K562 (cell line): ENCODE measurements at regions not wholly inside any gene's neighbourhood (a gene's known extent, or its start where the extent isn't known, plus 50 kb on each side); places are given as distances from the start of the nearest gene placed in this dataset.

Source experiments
- ATAC-seq: fragments of 200-7000 bp; cut with Tn5 transposase; 3 replicates; pipeline ENCODE4 v1.9.1; 2020; ENCODE audit warnings: moderate library complexity
- BruUV-seq: library from RNA; stranded (reverse); fragments of 400-500 nt; replicated peaks from 2 replicates; lab custom pipeline; 2021; lab: Mats Ljungman, UMichigan
- CTCF ChIA-PET: fragments of 300-600 bp; formaldehyde crosslinking; extraction: SDS; loops from one replicate; lab custom pipeline; 2021; ENCODE audit warnings: low intra/inter-chr PET ratio; lab: Yijun Ruan, JAX
- POLR2A ChIA-PET: fragments of 300-600, 350-650 bp; sonication (Branson Sonifier 250); formaldehyde crosslinking; extraction: SDS; loops from one replicate; lab custom pipeline; 2021; ENCODE audit warnings: antibody characterized with exemption, inconsistent platforms; lab: Yijun Ruan, JAX
- DNase-seq, 4 experiments: peaks; one replicate each; pipeline versions ENCODE4 v3.0.0 to v3.0.0-alpha.2; 2011 to 2018; ENCODE audit warnings: low spot score in 3 of 4, mixed read lengths in 3 of 4; ENCODE audit errors: extremely low read depth in 1 of 4
- FAIRE-seq: peaks from 2 replicates; lab custom pipeline; 2011; peaks lifted over from hg19 to GRCh38; lab: Jason Lieb, UNC
- H2AFZ ChIP-seq: 2 replicates; pipeline ENCODE4 v1.6.0; 2011; ENCODE audit warnings: low read depth, low read length, control low read depth, inconsistent platforms
- H3K27ac ChIP-seq: fragments of 200-600 bp; 3 replicates; pipeline ENCODE4 v1.8.0; 2011; ENCODE audit warnings: low read depth, mild to moderate bottlenecking, control low read depth, inconsistent platforms, low read length, moderate library complexity, mixed read lengths; ENCODE audit errors: extremely low read depth
- H3K27me3 ChIP-seq, 2 experiments: fragments of 300-600 bp in 1 of 2; 2 replicates in 1 of 2; 3 replicates in 1 of 2; pipeline versions ENCODE4 v1.6.0 to v1.8.0; 2011; ENCODE audit warnings: inconsistent platforms in 2 of 2, low read length in 2 of 2, mild to moderate bottlenecking in 1 of 2, mixed read lengths in 1 of 2, moderate library complexity in 1 of 2; ENCODE audit not compliant: control insufficient read depth in 2 of 2, insufficient read depth in 2 of 2
- H3K36me3 ChIP-seq: fragments of 300-600 bp; 3 replicates; pipeline ENCODE4 v1.8.0; 2011; ENCODE audit warnings: mild to moderate bottlenecking, low read length, inconsistent platforms; ENCODE audit not compliant: control insufficient read depth, insufficient read depth
- H3K4me1 ChIP-seq, 2 experiments: fragments of 200-600 bp in 1 of 2; replicated peaks in 1 of 2; 2 replicates in 1 of 2; 3 replicates in 1 of 2; pipeline versions ENCODE4 v1.5.1 to v1.8.0; 2011; ENCODE audit warnings: inconsistent platforms in 2 of 2, low read length in 2 of 2, mild to moderate bottlenecking in 1 of 2, mixed read lengths in 1 of 2, moderate library complexity in 1 of 2; ENCODE audit not compliant: control insufficient read depth in 2 of 2, insufficient read depth in 2 of 2
- H3K4me2 ChIP-seq: 2 replicates; pipeline ENCODE4 v1.6.1; 2011; ENCODE audit warnings: low read length, control low read depth, inconsistent platforms, mixed read lengths; ENCODE audit not compliant: insufficient read depth
- H3K4me3 ChIP-seq: fragments of 200-600 bp; sonication (generic), shearing (Covaris generic); 2 replicates; pipeline ENCODE4 v1.5.1; 2016; ENCODE audit warnings: control low read depth, inconsistent platforms
- H3K79me2 ChIP-seq: fragments of 200-600 bp; 3 replicates; pipeline ENCODE4 v1.8.0; 2011; ENCODE audit warnings: low read length, inconsistent platforms; ENCODE audit not compliant: control insufficient read depth, insufficient read depth
- H3K9ac ChIP-seq, 2 experiments: 2 replicates each; pipeline versions ENCODE4 v1.6.0 to v1.6.1; 2011; ENCODE audit warnings: low read depth in 2 of 2, low read length in 2 of 2, control low read depth in 1 of 2, inconsistent platforms in 1 of 2, mild to moderate bottlenecking in 1 of 2, mixed read lengths in 1 of 2; ENCODE audit not compliant: insufficient read depth in 1 of 2
- H3K9me1 ChIP-seq: one replicate; pipeline ENCODE4 v1.6.0; 2011; ENCODE audit warnings: inconsistent platforms, mild to moderate bottlenecking, low read length, moderate library complexity; ENCODE audit not compliant: control insufficient read depth, insufficient read depth
- H3K9me3 ChIP-seq: replicated peaks from 2 replicates; pipeline ENCODE4 v1.5.1; 2011; ENCODE audit warnings: low read depth, low read length, inconsistent platforms; ENCODE audit not compliant: control insufficient read depth, insufficient read depth
- H4K20me1 ChIP-seq: replicated peaks from 2 replicates; pipeline ENCODE4 v1.6.1; 2011; ENCODE audit warnings: low read length, inconsistent platforms, mixed read lengths; ENCODE audit not compliant: control insufficient read depth, insufficient read depth
- ARNT ChIP-seq, 2 experiments: fragments of 450-650 bp; IDR thresholded peaks; 2 replicates each; pipeline ENCODE4 v1.6.1; 2016; ENCODE audit warnings: mild to moderate bottlenecking in 1 of 2
- CREM ChIP-seq: IDR thresholded peaks from 2 replicates; pipeline ENCODE4 v1.6.1; 2014; ENCODE audit warnings: antibody characterized with exemption, low read depth
- KDM4B ChIP-seq, 2 experiments: fragments of 450-650 bp in 1 of 2; sonication (generic) in 1 of 2; IDR thresholded peaks; 2 replicates each; pipeline ENCODE4 v1.6.1; 2016 to 2017; ENCODE audit warnings: borderline replicate concordance in 2 of 2, antibody characterized with exemption in 1 of 2, low read depth in 1 of 2, mild to moderate bottlenecking in 1 of 2
- KLF10 ChIP-seq: fragments of 250-450 bp; sonication (Bioruptor Pico); IDR thresholded peaks from 2 replicates; pipeline ENCODE4 v1.6.1; 2021; ENCODE audit warnings: matching md5 sums
- MAFF ChIP-seq: IDR thresholded peaks from 2 replicates; pipeline ENCODE4 v1.6.1; 2012; ENCODE audit warnings: low read length, improper control_type of control experiment
- MIER1 ChIP-seq: fragments of 450-650 bp; IDR thresholded peaks from 2 replicates; pipeline ENCODE4 v1.6.1; 2016; ENCODE audit warnings: antibody characterized with exemption, mild to moderate bottlenecking, low read depth
- MTA2 ChIP-seq: fragments of 450-650 bp; IDR thresholded peaks from 2 replicates; pipeline ENCODE4 v1.6.1; 2016; ENCODE audit warnings: low read depth
- NR0B1 ChIP-seq: fragments of 450-650 bp; IDR thresholded peaks from one replicate; pipeline ENCODE4 v1.6.1; 2018; ENCODE audit warnings: mild to moderate bottlenecking, moderate library complexity; ENCODE audit not compliant: partially characterized antibody
- TFAP4 ChIP-seq: sonication (generic); formaldehyde crosslinking; IDR thresholded peaks from 2 replicates; pipeline ENCODE4 v1.8.0; 2022; ENCODE audit warnings: missing genetic modification reagents, mild to moderate bottlenecking, moderate library complexity, borderline replicate concordance
- TGIF2 ChIP-seq: sonication (generic); formaldehyde crosslinking; IDR thresholded peaks from 2 replicates; pipeline ENCODE4 v1.8.1; 2022; ENCODE audit warnings: mild to moderate bottlenecking, missing genetic modification reagents, moderate library complexity
- USF2 ChIP-seq: sonication (generic); formaldehyde crosslinking; IDR thresholded peaks from 2 replicates; pipeline ENCODE4 v1.5.0; 2020; ENCODE audit warnings: missing genetic modification reagents
- ZBTB2 ChIP-seq: fragments of 450-650 bp; IDR thresholded peaks from 2 replicates; pipeline ENCODE4 v1.6.1; 2016; ENCODE audit warnings: antibody characterized with exemption
- ZBTB43 ChIP-seq: sonication (generic); formaldehyde crosslinking; IDR thresholded peaks from 2 replicates; pipeline ENCODE4 v1.8.0; 2023; ENCODE audit warnings: mild to moderate bottlenecking, missing genetic modification reagents
- ZNF398 ChIP-seq: fragments of 250-450 bp; sonication (Bioruptor Pico); IDR thresholded peaks from 2 replicates; pipeline ENCODE4 v1.8.0; 2021; ENCODE audit warnings: moderate library complexity, mild to moderate bottlenecking, inconsistent platforms
- ZNF695 ChIP-seq: fragments of 450-650 bp; formaldehyde crosslinking; IDR thresholded peaks from 2 replicates; pipeline ENCODE4 v1.4.0; 2020; ENCODE audit warnings: mild to moderate bottlenecking, moderate library complexity
- ZZZ3 ChIP-seq: fragments of 450-650 bp; IDR thresholded peaks from 2 replicates; pipeline ENCODE4 v1.6.1; 2016; ENCODE audit warnings: antibody characterized with exemption, mild to moderate bottlenecking, moderate library complexity
- WGBS: fragments of 100-300 bp; shearing (Covaris generic); methylation state at CpG from one replicate; pipeline ENCODE4 v1.1.6; 2016; ENCODE audit warnings: low coverage, mixed read lengths; ENCODE audit not compliant: insufficient coverage; ENCODE audit errors: missing lambda C conversion rate; 5-methylcytosine and 5-hydroxymethylcytosine counted together
- in situ Hi-C: fragments of 300-500 bp; cut with MboI; formaldehyde crosslinking; loops from 4 replicates; pipeline ENCODE4 v1.15.0; 2018; ENCODE audit warnings: inconsistent platforms, mixed read lengths
- intact Hi-C: fragments of 100-400 bp; cut with micrococcal nuclease; formaldehyde crosslinking; loops from 2 replicates; pipeline ENCODE4 v1.14.2; 2022

GRCh38 chr4:165612936-165613335, 234.1 kb downstream of the CPE start (continued):
- TF ChIP-seq ZNF695 (CRISPR knock-in tag) (no peak), ARNT (IDR thresholded peaks at IDR 0.05) (no peak), TGIF2 (CRISPR knock-in tag) (no peak), MTA2 (no peak), CREM (no peak), USF2 (CRISPR knock-in tag) (no peak), ZBTB2 (no peak)

GRCh38 chr4:165613581-165613980, 234.8 kb downstream of the CPE start:
- Histone ChIP-seq H3K4me2 (no peak overlapping the region), H3K9me3 (no peaks in the 10 kb centered on the region), H3K9me1 (no peaks in the 10 kb centered on the region), H3K27ac (no peak overlapping the region), H3K4me1 (no peaks in the 10 kb centered on the region), H3K36me3 (no peaks in the 10 kb centered on the region), H3K27me3 (no peaks in the 10 kb centered on the region), H3K4me3 (no peak overlapping the region), H2AFZ (no peak overlapping the region), H3K79me2 (no peaks in the 10 kb centered on the region), H3K9ac (no peak overlapping the region), H4K20me1 (no peaks in the 10 kb centered on the region)
- no peak for DNase-seq
- POLR2A ChIA-PET: no interaction called here
- 0% methylated on average over 2 of the region's 2 CpGs for WGBS
- intact Hi-C loops (no loop called here), in situ Hi-C loops (no loop called here)
- CTCF ChIA-PET: no interaction called here
- FAIRE-seq: no peak
- BruUV-seq: no TSS peak
- ATAC-seq: no peak
- TF ChIP-seq NR0B1 (no peak), ZZZ3 (no peak), TFAP4 (no peak), ZBTB43 (CRISPR knock-in tag) (no peak), ZNF398 (CRISPR knock-in tag) (no peak), KLF10 (CRISPR knock-in tag) (no peak), KDM4B (IDR thresholded peaks at IDR 0.05; ENCODE audit: borderline replicate concordance in 2 of 2, low read depth in 1 of 2) (no peak), MAFF (no peak), MIER1 (no peak)
